ENCODE measurements at regions not wholly inside any gene's neighbourhood (a gene's known extent, or its start where the extent isn't known, plus 50 kb on each side); places are given as distances from the start of the nearest gene placed in this dataset.

GRCh38 chr2:133640103-133640502 lies 71.8 kb upstream of the NCKAP5 start:
- TF ChIP-seq, protein P1, sequence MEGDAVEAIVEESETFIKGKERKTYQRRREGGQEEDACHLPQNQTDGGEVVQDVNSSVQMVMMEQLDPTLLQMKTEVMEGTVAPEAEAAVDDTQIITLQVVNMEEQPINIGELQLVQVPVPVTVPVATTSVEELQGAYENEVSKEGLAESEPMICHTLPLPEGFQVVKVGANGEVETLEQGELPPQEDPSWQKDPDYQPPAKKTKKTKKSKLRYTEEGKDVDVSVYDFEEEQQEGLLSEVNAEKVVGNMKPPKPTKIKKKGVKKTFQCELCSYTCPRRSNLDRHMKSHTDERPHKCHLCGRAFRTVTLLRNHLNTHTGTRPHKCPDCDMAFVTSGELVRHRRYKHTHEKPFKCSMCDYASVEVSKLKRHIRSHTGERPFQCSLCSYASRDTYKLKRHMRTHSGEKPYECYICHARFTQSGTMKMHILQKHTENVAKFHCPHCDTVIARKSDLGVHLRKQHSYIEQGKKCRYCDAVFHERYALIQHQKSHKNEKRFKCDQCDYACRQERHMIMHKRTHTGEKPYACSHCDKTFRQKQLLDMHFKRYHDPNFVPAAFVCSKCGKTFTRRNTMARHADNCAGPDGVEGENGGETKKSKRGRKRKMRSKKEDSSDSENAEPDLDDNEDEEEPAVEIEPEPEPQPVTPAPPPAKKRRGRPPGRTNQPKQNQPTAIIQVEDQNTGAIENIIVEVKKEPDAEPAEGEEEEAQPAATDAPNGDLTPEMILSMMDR (IDR thresholded peaks at IDR 0.05; ENCODE audit: control extremely low read depth in 1 of 3, insufficient read depth in 1 of 3, low read depth in 1 of 3, low read length in 3 of 3) = no peak
- TF ChIP-seq GABPA (IDR thresholded peaks at IDR 0.05; ENCODE audit: borderline replicate concordance, insufficient read depth, low read length) = no peak
- no peak for TF ChIP-seq JUND (IDR thresholded peaks at IDR 0.05; ENCODE audit: low read length)
- no peak for TF ChIP-seq POLR2A (IDR thresholded peaks at IDR 0.05; ENCODE audit: control extremely low read depth in 1 of 2, low read depth in 2 of 2, low read length in 2 of 2)
- no peak for TF ChIP-seq CHD1 (IDR thresholded peaks at IDR 0.05; ENCODE audit: low read depth, low read length)
- TF ChIP-seq PHF8 (conservative IDR thresholded peaks at IDR 0.05; ENCODE audit: low read depth, low read length) = no peak

Data from H1 (cell line).